Neuronal stem cell (in vitro differentiated cells): ENCODE measurements at regions not wholly inside any gene's neighbourhood (a gene's known extent, or its start where the extent isn't known, plus 50 kb on each side); places are given as distances from the start of the nearest gene placed in this dataset.
A peak's percentile ranks its signal among the peaks of the same experiment; 100 is the strongest.

ENCODE experiments used
- DNase-seq: peaks from one replicate; pipeline ENCODE4 v3.0.0-alpha.2; 2013; ENCODE audit warnings: low spot score
- H2AFZ ChIP-seq: one replicate; pipeline ENCODE4 v1.6.1; 2013; ENCODE audit warnings: mild to moderate bottlenecking, low read length, inconsistent platforms
- H2AK5ac ChIP-seq: 2 replicates; pipeline ENCODE4 v1.6.1; 2013; ENCODE audit warnings: low read depth, mild to moderate bottlenecking, inconsistent platforms, low read length, moderate library complexity, mixed read lengths
- H2BK120ac ChIP-seq: 2 replicates; pipeline ENCODE4 v1.6.1; 2013; ENCODE audit warnings: low read depth, mild to moderate bottlenecking, inconsistent platforms, low read length, moderate library complexity, mixed read lengths
- H2BK12ac ChIP-seq: one replicate; pipeline ENCODE4 v1.6.1; 2013; ENCODE audit warnings: low read length, inconsistent platforms
- H2BK15ac ChIP-seq: 2 replicates; pipeline ENCODE4 v1.6.1; 2013; ENCODE audit warnings: mild to moderate bottlenecking, low read length, inconsistent platforms, mixed read lengths
- H2BK5ac ChIP-seq: one replicate; pipeline ENCODE4 v1.6.1; 2013; ENCODE audit warnings: inconsistent platforms, mild to moderate bottlenecking, low read length, moderate library complexity
- H3K14ac ChIP-seq: one replicate; pipeline ENCODE4 v1.6.1; 2013; ENCODE audit warnings: low read length, inconsistent platforms
- H3K18ac ChIP-seq: 2 replicates; pipeline ENCODE4 v1.6.1; 2013; ENCODE audit warnings: low read length, inconsistent platforms
- H3K23ac ChIP-seq: 2 replicates; pipeline ENCODE4 v1.6.1; 2013; ENCODE audit warnings: low read depth, mild to moderate bottlenecking, mixed read lengths, low read length, inconsistent platforms; ENCODE audit not compliant: poor library complexity
- H3K27ac ChIP-seq: replicated peaks from 3 replicates; pipeline ENCODE4 v1.5.1; 2013; ENCODE audit warnings: low read length, inconsistent platforms
- H3K27me3 ChIP-seq, 3 experiments: 2 replicates each; pipeline ENCODE4 v1.6.1; 2013; ENCODE audit warnings: low read length in 3 of 3, mild to moderate bottlenecking in 2 of 3, inconsistent platforms in 1 of 3, low read depth in 1 of 3, mixed read lengths in 1 of 3, moderate library complexity in 1 of 3; ENCODE audit not compliant: control insufficient read depth in 3 of 3, insufficient read depth in 3 of 3
- H3K36me3 ChIP-seq, 2 donors: replicated peaks in 1 of 2; 2 replicates each; pipeline ENCODE4 v1.6.1; 2013; ENCODE audit warnings: low read length in 2 of 2; ENCODE audit not compliant: control insufficient read depth in 2 of 2, insufficient read depth in 2 of 2
- H3K4ac ChIP-seq: 2 replicates; pipeline ENCODE4 v1.6.1; 2013; ENCODE audit warnings: inconsistent platforms, mild to moderate bottlenecking, low read length, moderate library complexity
- H3K4me1 ChIP-seq, 2 donors: 1 replicate in 1 of 2; 2 replicates in 1 of 2; pipeline ENCODE4 v1.6.1; 2013; ENCODE audit warnings: low read length in 2 of 2, low read depth in 1 of 2; ENCODE audit not compliant: control insufficient read depth in 2 of 2, insufficient read depth in 1 of 2
- H3K4me2 ChIP-seq: one replicate; pipeline ENCODE4 v1.6.1; 2013; ENCODE audit warnings: mild to moderate bottlenecking, low read length, inconsistent platforms; ENCODE audit not compliant: insufficient read depth, poor library complexity, severe bottlenecking
- H3K4me3 ChIP-seq, 2 donors: 2 replicates each; pipeline ENCODE4 v1.5.1; 2013; ENCODE audit warnings: low read length in 2 of 2, mild to moderate bottlenecking in 2 of 2, inconsistent platforms in 1 of 2, moderate library complexity in 1 of 2
- H3K79me1 ChIP-seq: one replicate; pipeline ENCODE4 v1.6.1; 2013; ENCODE audit warnings: low read depth, mild to moderate bottlenecking, inconsistent platforms, low read length, moderate library complexity
- H3K9ac ChIP-seq: one replicate; pipeline ENCODE4 v1.6.1; 2013; ENCODE audit warnings: mild to moderate bottlenecking, low read depth, low read length, inconsistent platforms; ENCODE audit not compliant: poor library complexity
- H3K9me3 ChIP-seq, 2 donors: replicated peaks in 1 of 2; 2 replicates each; pipeline versions ENCODE3 to v1.6.1; 2013; ENCODE audit warnings: low read length in 2 of 2, mild to moderate bottlenecking in 2 of 2, inconsistent platforms in 1 of 2, low read depth in 1 of 2, mixed read lengths in 1 of 2, moderate library complexity in 1 of 2; ENCODE audit not compliant: control insufficient read depth in 2 of 2, insufficient read depth in 1 of 2
- H4K8ac ChIP-seq: one replicate; pipeline ENCODE4 v1.6.1; 2013; ENCODE audit warnings: low read depth, mild to moderate bottlenecking, inconsistent platforms, low read length, moderate library complexity
- H4K91ac ChIP-seq: one replicate; pipeline ENCODE4 v1.6.1; 2013; ENCODE audit warnings: low read length, low read depth, mild to moderate bottlenecking, inconsistent platforms; ENCODE audit not compliant: poor library complexity
- WGBS, 2 donors: extraction: QIAGEN DNeasy Blood & Tissue Kit; methylation state at CpG; one replicate each; pipeline ENCODE4 v1.1.7; 2013; ENCODE audit warnings: missing lambda C conversion rate in 2 of 2, mixed read lengths in 1 of 2; ENCODE audit not compliant: insufficient read length in 2 of 2, insufficient replicate concordance in 1 of 2; ENCODE audit errors: extremely low coverage in 2 of 2; 5-methylcytosine and 5-hydroxymethylcytosine counted together

DNA sequence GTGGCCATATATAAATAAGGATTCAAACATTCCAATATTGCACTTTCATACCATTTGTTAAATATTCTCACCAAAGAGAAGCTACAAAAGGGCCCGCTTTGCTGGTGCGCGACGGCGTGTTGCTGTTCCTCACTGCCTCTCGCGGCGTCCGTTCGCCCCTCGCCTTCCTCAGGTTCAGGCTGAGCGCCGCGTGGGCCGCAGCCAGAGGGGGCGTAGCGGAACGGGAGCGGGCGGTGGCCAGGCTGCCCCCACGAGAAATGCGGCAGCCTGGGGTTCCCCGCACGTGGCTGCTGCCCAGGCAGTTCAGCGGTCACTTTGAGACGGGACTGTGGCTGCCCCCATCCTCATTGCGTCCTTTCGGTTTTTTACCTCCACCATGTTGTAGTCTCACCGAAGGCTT lies 67.3 kb upstream of the VWDE start:
- no peak overlapping the region for H2AK5ac ChIP-seq
- H2BK120ac ChIP-seq = no peak overlapping the region
- H4K8ac ChIP-seq = peak overlapping the region; percentile 9
- H2BK15ac ChIP-seq = no peak overlapping the region
- peak overlapping the region; percentile 94 for H3K14ac ChIP-seq
- no peak overlapping the region for H2BK5ac ChIP-seq
- peaks cover 0 to 3% of the 10 kb centered on the region in 2 donors for H3K9me3 ChIP-seq
- no peak overlapping the region for H3K4me3 ChIP-seq
- H3K23ac ChIP-seq = no peak overlapping the region
- peaks cover 2 to 8% of the 10 kb centered on the region in 2 donors for H3K4me1 ChIP-seq
- DNase-seq = no peak
- no peaks in the 10 kb centered on the region for H3K36me3 ChIP-seq
- no peak overlapping the region for H3K4me2 ChIP-seq
- no peak overlapping the region for H3K27ac ChIP-seq
- H3K18ac ChIP-seq = peak overlapping the region; percentile 66
- no peak overlapping the region for H4K91ac ChIP-seq
- no peak overlapping the region for H2AFZ ChIP-seq
- WGBS, 2 donors = no CpG with 5 or more reads among the region's 29 CpGs
- H3K79me1 ChIP-seq = peaks cover 2% of the 10 kb centered on the region
- peak overlapping the region; percentile 41 for H2BK12ac ChIP-seq
- no peaks in the 10 kb centered on the region for H3K27me3 ChIP-seq
- H3K9ac ChIP-seq = no peak overlapping the region
- no peak overlapping the region for H3K4ac ChIP-seq

DNA sequence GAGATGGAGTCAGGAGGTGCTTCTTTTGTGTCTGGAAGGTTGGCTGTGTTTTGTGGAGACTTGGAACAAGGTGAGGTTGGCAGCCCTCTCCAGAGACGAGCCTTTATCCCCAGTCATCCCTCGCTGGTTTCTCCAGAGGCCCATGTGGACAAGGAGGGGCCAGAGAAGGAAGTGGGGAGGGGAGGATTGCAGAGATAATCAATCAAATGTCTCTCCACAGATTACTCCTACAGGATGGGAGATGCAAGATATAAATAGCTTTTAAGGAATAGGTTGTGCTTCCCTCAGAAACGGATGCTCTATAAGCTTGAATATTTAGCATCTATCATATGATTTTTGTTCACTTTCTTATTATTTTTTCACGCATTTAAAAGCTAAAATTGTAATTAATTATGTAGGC lies 70.4 kb upstream of the VWDE start:
- Histone ChIP-seq H2AK5ac (no peak overlapping the region), H3K4me3 (no peak overlapping the region), H3K36me3 (no peaks in the 10 kb centered on the region), H3K4me1 (peaks cover 2 to 11% of the 10 kb centered on the region in 2 donors), H2BK5ac (no peak overlapping the region), H3K18ac (no peak overlapping the region), H4K91ac (no peak overlapping the region), H3K23ac (no peak overlapping the region), H2BK12ac (no peak overlapping the region), H3K14ac (peak overlapping the region; percentile 38), H3K79me1 (peaks cover 2% of the 10 kb centered on the region), H3K4me2 (no peak overlapping the region), H2BK120ac (no peak overlapping the region), H3K9me3 (peaks cover 0 to 3% of the 10 kb centered on the region in 2 donors), H3K4ac (no peak overlapping the region), H3K9ac (no peak overlapping the region), H2AFZ (peak overlapping the region; percentile 21), H4K8ac (no peak overlapping the region), H3K27me3 (no peaks in the 10 kb centered on the region), H3K27ac (no peak overlapping the region), H2BK15ac (no peak overlapping the region)
- DNase-seq = no peak
- no CpG with 5 or more reads among the region's 4 CpGs for WGBS, 2 donors

DNA sequence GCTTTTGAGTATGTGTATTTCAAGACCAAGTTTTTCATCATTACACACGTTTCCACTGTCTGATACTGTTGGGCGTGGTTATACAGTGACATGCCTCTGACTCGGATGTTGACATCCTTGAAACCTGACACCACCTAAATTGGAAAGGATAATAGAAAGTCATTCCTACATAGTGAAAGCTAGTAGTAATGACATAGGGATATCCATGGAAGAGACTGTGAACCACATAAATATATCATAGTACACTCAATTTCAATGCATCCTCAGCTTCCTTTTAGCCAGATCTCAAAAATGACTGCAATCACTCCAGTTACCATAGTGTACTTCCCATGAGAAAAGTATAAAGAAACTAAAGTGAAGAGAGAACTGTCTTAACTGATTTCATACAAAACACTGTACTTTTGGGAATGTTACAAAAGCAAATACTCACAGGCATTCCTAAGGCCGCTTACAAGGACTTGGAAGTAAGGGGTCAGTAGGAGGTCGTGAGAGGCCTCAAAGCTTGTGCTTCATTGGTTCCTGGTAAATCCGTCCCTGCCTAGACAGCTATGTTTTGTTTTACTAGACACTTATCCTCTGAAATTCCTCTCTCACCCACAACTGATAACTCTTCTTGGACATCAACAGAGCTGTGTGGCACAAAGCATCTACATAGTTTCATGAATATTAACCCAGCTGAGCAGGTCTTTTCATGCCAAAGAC lies 71.8 kb upstream of the VWDE start:
- H3K36me3 ChIP-seq = no peaks in the 10 kb centered on the region
- H3K18ac ChIP-seq = no peak overlapping the region
- peaks cover 2 to 11% of the 10 kb centered on the region in 2 donors for H3K4me1 ChIP-seq
- H3K4me3 ChIP-seq = no peak overlapping the region
- H3K79me1 ChIP-seq = peaks cover 2% of the 10 kb centered on the region
- H2BK15ac ChIP-seq = no peak overlapping the region
- H3K4me2 ChIP-seq = no peak overlapping the region
- H3K27ac ChIP-seq = no peak overlapping the region
- no peak overlapping the region for H3K4ac ChIP-seq
- H3K23ac ChIP-seq = no peak overlapping the region
- no peak overlapping the region for H3K9ac ChIP-seq
- H2BK120ac ChIP-seq = no peak overlapping the region
- H2BK12ac ChIP-seq = no peak overlapping the region
- H2AFZ ChIP-seq = peak overlapping the region; percentile 68
- H2AK5ac ChIP-seq = no peak overlapping the region
- DNase-seq = peak; percentile 43
- H3K14ac ChIP-seq = no peak overlapping the region
- H3K9me3 ChIP-seq = peaks cover 0 to 3% of the 10 kb centered on the region in 2 donors
- H4K8ac ChIP-seq = no peak overlapping the region
- WGBS, 2 donors = no CpG with 5 or more reads among the region's 6 CpGs
- no peak overlapping the region for H2BK5ac ChIP-seq
- no peak overlapping the region for H4K91ac ChIP-seq
- no peaks in the 10 kb centered on the region for H3K27me3 ChIP-seq

DNA sequence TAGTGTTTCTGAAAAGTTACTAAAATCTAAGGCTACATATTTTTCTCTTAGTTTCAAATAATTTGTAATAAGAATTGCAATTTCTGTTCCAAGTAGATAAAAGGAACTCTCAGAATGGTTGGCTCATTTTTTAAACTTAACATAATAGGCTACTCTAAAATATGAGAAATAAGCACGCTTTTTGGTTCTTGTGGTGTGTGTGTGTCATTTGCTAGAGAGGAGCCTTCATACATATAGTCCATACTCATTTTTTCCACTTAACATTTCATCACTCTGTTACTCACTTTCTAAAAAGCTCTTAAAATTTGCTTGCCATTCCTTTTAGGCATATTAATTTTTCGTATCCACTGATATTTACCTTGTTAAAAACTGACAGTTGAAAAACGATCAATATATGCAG lies 74.0 kb upstream of the VWDE start:
- no peak overlapping the region for H3K4ac ChIP-seq
- no peaks in the 10 kb centered on the region for H3K36me3 ChIP-seq
- no CpG with 5 or more reads among the region's 3 CpGs for WGBS, 2 donors
- H3K27ac ChIP-seq = no peak overlapping the region
- H3K27me3 ChIP-seq = no peaks in the 10 kb centered on the region
- H3K14ac ChIP-seq = no peak overlapping the region
- H3K9me3 ChIP-seq = no peaks in the 10 kb centered on the region
- H2BK12ac ChIP-seq = no peak overlapping the region
- no peak overlapping the region for H4K91ac ChIP-seq
- H2BK15ac ChIP-seq = no peak overlapping the region
- no peak overlapping the region for H2BK120ac ChIP-seq
- H3K79me1 ChIP-seq = no peaks in the 10 kb centered on the region
- H3K4me3 ChIP-seq = no peak overlapping the region
- H3K4me1 ChIP-seq = peaks cover 2 to 11% of the 10 kb centered on the region in 2 donors
- H3K18ac ChIP-seq = no peak overlapping the region
- DNase-seq = no peak
- H4K8ac ChIP-seq = no peak overlapping the region
- H3K23ac ChIP-seq = no peak overlapping the region
- H3K4me2 ChIP-seq = no peak overlapping the region
- H2AFZ ChIP-seq = no peak overlapping the region
- no peak overlapping the region for H3K9ac ChIP-seq
- H2AK5ac ChIP-seq = no peak overlapping the region
- no peak overlapping the region for H2BK5ac ChIP-seq
